Neural cell (in vitro differentiated cells): ENCODE measurements at regions not wholly inside any gene's neighbourhood (a gene's known extent, or its start where the extent isn't known, plus 50 kb on each side); places are given as distances from the start of the nearest gene placed in this dataset.

ENCODE experiments used
- EP300 ChIP-seq: fragments of 450-650 bp; conservative IDR thresholded peaks from 2 replicates; pipeline ENCODE4 v1.6.1; 2014; ENCODE audit warnings: antibody characterized with exemption, mild to moderate bottlenecking, moderate library complexity; ENCODE audit not compliant: poor library complexity, severe bottlenecking
- EZH2 ChIP-seq: fragments of 200-600, 300-800 bp; shearing (Covaris generic), sonication (generic); IDR thresholded peaks from 2 replicates; pipeline ENCODE4 v1.6.1; 2014; ENCODE audit warnings: antibody characterized with exemption, low read length, borderline replicate concordance, mild to moderate bottlenecking; ENCODE audit not compliant: insufficient read depth, poor library complexity, severe bottlenecking
- MXI1 ChIP-seq: fragments of 450-650 bp; conservative IDR thresholded peaks from 2 replicates; pipeline ENCODE4 v1.6.1; 2014; ENCODE audit warnings: antibody characterized with exemption, mild to moderate bottlenecking; ENCODE audit not compliant: poor library complexity, severe bottlenecking
- POLR2AphosphoS5 ChIP-seq: IDR thresholded peaks from 2 replicates; pipeline ENCODE4 v1.6.1; 2012
- TF ChIP-seq, protein P1 (sequence below): fragments of 450-650 bp; IDR thresholded peaks from 2 replicates; pipeline ENCODE4 v1.5.1; 2014; ENCODE audit warnings: antibody characterized with exemption, mild to moderate bottlenecking, moderate library complexity; ENCODE audit not compliant: poor library complexity, severe bottlenecking

- TF ChIP-seq, protein P1, sequence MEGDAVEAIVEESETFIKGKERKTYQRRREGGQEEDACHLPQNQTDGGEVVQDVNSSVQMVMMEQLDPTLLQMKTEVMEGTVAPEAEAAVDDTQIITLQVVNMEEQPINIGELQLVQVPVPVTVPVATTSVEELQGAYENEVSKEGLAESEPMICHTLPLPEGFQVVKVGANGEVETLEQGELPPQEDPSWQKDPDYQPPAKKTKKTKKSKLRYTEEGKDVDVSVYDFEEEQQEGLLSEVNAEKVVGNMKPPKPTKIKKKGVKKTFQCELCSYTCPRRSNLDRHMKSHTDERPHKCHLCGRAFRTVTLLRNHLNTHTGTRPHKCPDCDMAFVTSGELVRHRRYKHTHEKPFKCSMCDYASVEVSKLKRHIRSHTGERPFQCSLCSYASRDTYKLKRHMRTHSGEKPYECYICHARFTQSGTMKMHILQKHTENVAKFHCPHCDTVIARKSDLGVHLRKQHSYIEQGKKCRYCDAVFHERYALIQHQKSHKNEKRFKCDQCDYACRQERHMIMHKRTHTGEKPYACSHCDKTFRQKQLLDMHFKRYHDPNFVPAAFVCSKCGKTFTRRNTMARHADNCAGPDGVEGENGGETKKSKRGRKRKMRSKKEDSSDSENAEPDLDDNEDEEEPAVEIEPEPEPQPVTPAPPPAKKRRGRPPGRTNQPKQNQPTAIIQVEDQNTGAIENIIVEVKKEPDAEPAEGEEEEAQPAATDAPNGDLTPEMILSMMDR: no peak
- TF ChIP-seq EP300: no peak
- no peak for TF ChIP-seq EZH2
- no peak for TF ChIP-seq MXI1
- no peak for TF ChIP-seq POLR2AphosphoS5
These were observed 1212.9 kb downstream of the TYW1 start for GRCh38 chr7:68209486-68209885.
